ENCODE measurements at regions not wholly inside any gene's neighbourhood (a gene's known extent, or its start where the extent isn't known, plus 50 kb on each side); places are given as distances from the start of the nearest gene placed in this dataset.

GRCh38 chrX:80306007-80306406 is 114.2 kb upstream of the TENT5D start:
- Histone ChIP-seq H3K9me3 (ENCODE audit: control insufficient read depth, insufficient read depth, low read length) (peaks cover 75% of the 10 kb centered on the region), H3K4me3 (ENCODE audit: low read depth, low read length) (no peak overlapping the region; the same call in 1 of the 2 replicates), H3K4me1 (ENCODE audit: control insufficient read depth, insufficient read depth, low read length) (no peaks in the 10 kb centered on the region), H3K36me3 (ENCODE audit: control insufficient read depth, insufficient read depth, low read length) (no peaks in the 10 kb centered on the region), H3K9ac (ENCODE audit: low read depth, low read length) (no peak overlapping the region), H3K27me3 (ENCODE audit: control insufficient read depth, insufficient read depth, low read length) (no peaks in the 10 kb centered on the region), H3K27ac (ENCODE audit: low read depth, low read length) (no peak overlapping the region)

- H3K4me1 ChIP-seq (ENCODE audit: control insufficient read depth, insufficient read depth, low read length) = no peaks in the 10 kb centered on the region
- H3K9me3 ChIP-seq (ENCODE audit: control insufficient read depth, insufficient read depth, low read length) = peaks cover 77% of the 10 kb centered on the region
- no peaks in the 10 kb centered on the region for H3K36me3 ChIP-seq (ENCODE audit: control insufficient read depth, insufficient read depth, low read length)
- H3K9ac ChIP-seq (ENCODE audit: low read depth, low read length) = no peak overlapping the region
- H3K27ac ChIP-seq (ENCODE audit: low read depth, low read length) = no peak overlapping the region
- no peak overlapping the region for H3K4me3 ChIP-seq (ENCODE audit: low read depth, low read length)
- H3K27me3 ChIP-seq (ENCODE audit: control insufficient read depth, insufficient read depth, low read length) = no peaks in the 10 kb centered on the region
Observed at GRCh38 chrX:80312448-80312847, 107.8 kb upstream of the TENT5D start.

GRCh38 chrX:80316526-80316925 is 103.7 kb upstream of the TENT5D start:
- no peak overlapping the region for H3K9ac ChIP-seq (ENCODE audit: low read depth, low read length)
- no peaks in the 10 kb centered on the region for H3K27me3 ChIP-seq (ENCODE audit: control insufficient read depth, insufficient read depth, low read length)
- no peak overlapping the region for H3K4me3 ChIP-seq (ENCODE audit: low read depth, low read length)
- no peaks in the 10 kb centered on the region for H3K4me1 ChIP-seq (ENCODE audit: control insufficient read depth, insufficient read depth, low read length)
- no peak overlapping the region for H3K27ac ChIP-seq (ENCODE audit: low read depth, low read length)
- no peaks in the 10 kb centered on the region for H3K36me3 ChIP-seq (ENCODE audit: control insufficient read depth, insufficient read depth, low read length)
- H3K9me3 ChIP-seq (ENCODE audit: control insufficient read depth, insufficient read depth, low read length) = peaks cover 75% of the 10 kb centered on the region

GRCh38 chrX:80317646-80318045 is 102.6 kb upstream of the TENT5D start:
- H3K36me3 ChIP-seq (ENCODE audit: control insufficient read depth, insufficient read depth, low read length) = no peaks in the 10 kb centered on the region
- H3K9ac ChIP-seq (ENCODE audit: low read depth, low read length) = no peak overlapping the region
- no peak overlapping the region for H3K27ac ChIP-seq (ENCODE audit: low read depth, low read length)
- no peaks in the 10 kb centered on the region for H3K27me3 ChIP-seq (ENCODE audit: control insufficient read depth, insufficient read depth, low read length)
- H3K9me3 ChIP-seq (ENCODE audit: control insufficient read depth, insufficient read depth, low read length) = peaks cover 65% of the 10 kb centered on the region
- H3K4me1 ChIP-seq (ENCODE audit: control insufficient read depth, insufficient read depth, low read length) = no peaks in the 10 kb centered on the region
- H3K4me3 ChIP-seq (ENCODE audit: low read depth, low read length) = no peak overlapping the region

- Histone ChIP-seq H3K27ac (ENCODE audit: low read depth, low read length) (no peak overlapping the region), H3K4me3 (ENCODE audit: low read depth, low read length) (no peak overlapping the region), H3K36me3 (ENCODE audit: control insufficient read depth, insufficient read depth, low read length) (no peaks in the 10 kb centered on the region), H3K9ac (ENCODE audit: low read depth, low read length) (no peak overlapping the region), H3K9me3 (ENCODE audit: control insufficient read depth, insufficient read depth, low read length) (peaks cover 32% of the 10 kb centered on the region), H3K4me1 (ENCODE audit: control insufficient read depth, insufficient read depth, low read length) (no peaks in the 10 kb centered on the region; the same call in 1 of the 2 replicates), H3K27me3 (ENCODE audit: control insufficient read depth, insufficient read depth, low read length) (no peaks in the 10 kb centered on the region)
Observed at GRCh38 chrX:80331285-80331684, 89.0 kb upstream of the TENT5D start.

GRCh38 chrX:80334583-80334982 is 85.7 kb upstream of the TENT5D start:
- peaks cover 38% of the 10 kb centered on the region for H3K9me3 ChIP-seq (ENCODE audit: control insufficient read depth, insufficient read depth, low read length)
- peak overlapping the region; percentile 78 for H3K4me3 ChIP-seq (ENCODE audit: low read depth, low read length)
- no peaks in the 10 kb centered on the region for H3K27me3 ChIP-seq (ENCODE audit: control insufficient read depth, insufficient read depth, low read length)
- no peaks in the 10 kb centered on the region; the same call in 1 of the 2 replicates for H3K4me1 ChIP-seq (ENCODE audit: control insufficient read depth, insufficient read depth, low read length)
- no peak overlapping the region for H3K27ac ChIP-seq (ENCODE audit: low read depth, low read length)
- H3K9ac ChIP-seq (ENCODE audit: low read depth, low read length) = peak overlapping the region; percentile 51; the same call in 1 of the 2 replicates
- no peaks in the 10 kb centered on the region for H3K36me3 ChIP-seq (ENCODE audit: control insufficient read depth, insufficient read depth, low read length)

- Histone ChIP-seq H3K27ac (ENCODE audit: low read depth, low read length) (no peak overlapping the region), H3K9me3 (ENCODE audit: control insufficient read depth, insufficient read depth, low read length) (peaks cover 38% of the 10 kb centered on the region), H3K4me1 (ENCODE audit: control insufficient read depth, insufficient read depth, low read length) (no peaks in the 10 kb centered on the region; the same call in 1 of the 2 replicates), H3K27me3 (ENCODE audit: control insufficient read depth, insufficient read depth, low read length) (no peaks in the 10 kb centered on the region), H3K4me3 (ENCODE audit: low read depth, low read length) (peak overlapping the region; percentile 78), H3K36me3 (ENCODE audit: control insufficient read depth, insufficient read depth, low read length) (no peaks in the 10 kb centered on the region), H3K9ac (ENCODE audit: low read depth, low read length) (peak overlapping the region; percentile 51)
Observed at GRCh38 chrX:80335062-80335830, 85.0 kb upstream of the TENT5D start.

- no peaks in the 10 kb centered on the region for H3K4me1 ChIP-seq (ENCODE audit: control insufficient read depth, insufficient read depth, low read length)
- no peak overlapping the region for H3K9ac ChIP-seq (ENCODE audit: low read depth, low read length)
- no peaks in the 10 kb centered on the region for H3K27me3 ChIP-seq (ENCODE audit: control insufficient read depth, insufficient read depth, low read length)
- H3K9me3 ChIP-seq (ENCODE audit: control insufficient read depth, insufficient read depth, low read length) = peaks cover 49% of the 10 kb centered on the region
- H3K4me3 ChIP-seq (ENCODE audit: low read depth, low read length) = no peak overlapping the region
- H3K27ac ChIP-seq (ENCODE audit: low read depth, low read length) = no peak overlapping the region
- no peaks in the 10 kb centered on the region for H3K36me3 ChIP-seq (ENCODE audit: control insufficient read depth, insufficient read depth, low read length)
Observed at GRCh38 chrX:80354966-80355465, 65.2 kb upstream of the TENT5D start.

All from HUES48 (cell line).